Sigmoid colon (tissue), 6 donors: ENCODE measurements at regions not wholly inside any gene's neighbourhood (a gene's known extent, or its start where the extent isn't known, plus 50 kb on each side); places are given as distances from the start of the nearest gene placed in this dataset.

ENCODE experiments used
- DNase-seq: peaks from one replicate; pipeline ENCODE4 v3.0.0-alpha.2; 2019
- H3K27ac ChIP-seq, 4 donors: fragments of 200-600 bp; sonication (generic); one replicate each; pipeline ENCODE4 v1.5.1; 2016 to 2019; ENCODE audit warnings: mild to moderate bottlenecking in 1 of 4
- H3K27me3 ChIP-seq, 3 donors: fragments of 200-600 bp; sonication (generic); one replicate each; pipeline ENCODE4 v1.5.1; 2019; ENCODE audit warnings: mild to moderate bottlenecking in 1 of 3
- H3K36me3 ChIP-seq, 4 donors: fragments of 200-600 bp; sonication (generic); one replicate each; pipeline ENCODE4 v1.5.1; 2016 to 2019
- H3K4me1 ChIP-seq, 4 donors: fragments of 200-600 bp; sonication (generic); one replicate each; pipeline ENCODE4 v1.5.1; 2017 to 2019
- H3K4me3 ChIP-seq, 4 donors: fragments of 200-600 bp; sonication (generic); one replicate each; pipeline ENCODE4 v1.5.1; 2017 to 2019; ENCODE audit warnings: mild to moderate bottlenecking in 2 of 4, moderate library complexity in 1 of 4
- H3K9me3 ChIP-seq, 4 donors: fragments of 200-600 bp in 3 of 4; sonication (generic) in 3 of 4; one replicate each; pipeline versions ENCODE4 v1.5.1 to v1.6.1; 2013 to 2019
- CTCF ChIP-seq, 4 experiments: fragments of 450-650 bp in 3 of 4; fragments of 200-600 bp in 1 of 4; IDR thresholded peaks; one replicate each; pipeline ENCODE4 v1.5.1; 2016 to 2019; ENCODE audit warnings: antibody characterized with exemption in 4 of 4, mild to moderate bottlenecking in 3 of 4, moderate library complexity in 2 of 4
- EP300 ChIP-seq, 4 donors: sonication (generic); formaldehyde crosslinking; IDR thresholded peaks; one replicate each; pipeline ENCODE4 v1.6.1; 2017; ENCODE audit warnings: antibody characterized with exemption in 4 of 4
- POLR2A ChIP-seq, 2 donors: fragments of 450-650 bp; IDR thresholded peaks; one replicate each; pipeline ENCODE4 v1.6.1; 2016; ENCODE audit warnings: antibody characterized with exemption in 2 of 2, mild to moderate bottlenecking in 2 of 2, moderate library complexity in 2 of 2
- POLR2AphosphoS5 ChIP-seq, 4 donors: sonication (generic); formaldehyde crosslinking; IDR thresholded peaks; one replicate each; pipeline ENCODE4 v1.6.1; 2017; ENCODE audit warnings: antibody characterized with exemption in 4 of 4
- WGBS, 2 donors: extraction: QIAGEN DNeasy Blood & Tissue Kit; methylation state at CpG; one replicate each; pipeline ENCODE4 v1.1.7; 2013; 5-methylcytosine and 5-hydroxymethylcytosine counted together
- intact Hi-C: fragments of 100-400 bp; cut with DNase I; formaldehyde crosslinking; loops from one replicate; pipeline ENCODE4 v1.15.1; 2023
- donor health status: healthy with polysubstance abuse.
- donor health status: healthy.

- Histone ChIP-seq H3K27ac (no peak overlapping the region), H3K4me1 (no peaks in the 10 kb centered on the region), H3K27me3 (no peaks in the 10 kb centered on the region), H3K4me3 (no peak overlapping the region), H3K9me3 (no peaks in the 10 kb centered on the region), H3K36me3 (no peaks in the 10 kb centered on the region)
- TF ChIP-seq EP300 (IDR thresholded peaks at IDR 0.05) (no peak), POLR2A (IDR thresholded peaks at IDR 0.05) (no peak), POLR2AphosphoS5 (IDR thresholded peaks at IDR 0.05) (no peak), CTCF (IDR thresholded peaks at IDR 0.05) (no peak)
- DNase-seq = no peak
- intact Hi-C loops = no loop called here
- 76 to 92% methylated on average over 3 of the region's 3 CpGs for WGBS, 2 donors
These were observed 258.9 kb downstream of the TAF11L14 start for GRCh38 chr5:17893026-17893635.

GRCh38 chr5:17895288-17896033, 261.2 kb downstream of the TAF11L14 start:
- Histone ChIP-seq H3K27ac (no peak overlapping the region), H3K4me3 (no peak overlapping the region), H3K9me3 (no peaks in the 10 kb centered on the region), H3K36me3 (no peaks in the 10 kb centered on the region), H3K27me3 (no peaks in the 10 kb centered on the region), H3K4me1 (no peaks in the 10 kb centered on the region)
- WGBS, 2 donors = 62 to 80% methylated on average over 4 of the region's 4 CpGs
- TF ChIP-seq POLR2AphosphoS5 (IDR thresholded peaks at IDR 0.05) (peak in 1 of 4 donors; percentile 37), EP300 (IDR thresholded peaks at IDR 0.05) (no peak)
- intact Hi-C loops = no loop called here
- no peak for DNase-seq

- Histone ChIP-seq H3K27me3 (no peaks in the 10 kb centered on the region), H3K36me3 (no peaks in the 10 kb centered on the region), H3K27ac (no peak overlapping the region), H3K4me1 (no peaks in the 10 kb centered on the region), H3K4me3 (no peak overlapping the region), H3K9me3 (no peaks in the 10 kb centered on the region)
- DNase-seq = no peak
- 44 to 57% methylated on average over 2 of the region's 2 CpGs for WGBS, 2 donors
- intact Hi-C loops = no loop called here
- no peak for TF ChIP-seq EP300 (IDR thresholded peaks at IDR 0.05)
- no peak for TF ChIP-seq CTCF (IDR thresholded peaks at IDR 0.05)
- no peak for TF ChIP-seq POLR2A (IDR thresholded peaks at IDR 0.05)
- peak in 1 of 4 donors; percentile 34 for TF ChIP-seq POLR2AphosphoS5 (IDR thresholded peaks at IDR 0.05)
These were observed 262.3 kb downstream of the TAF11L14 start for GRCh38 chr5:17896605-17897004.

GRCh38 chr5:17897776-17898175, 263.5 kb downstream of the TAF11L14 start:
- H3K36me3 ChIP-seq = no peaks in the 10 kb centered on the region
- intact Hi-C loops = no loop called here
- no peak overlapping the region for H3K4me3 ChIP-seq
- H3K4me1 ChIP-seq = no peaks in the 10 kb centered on the region
- no peak for DNase-seq
- WGBS, 2 donors = 62 to 77% methylated on average over 4 of the region's 4 CpGs
- TF ChIP-seq POLR2A (IDR thresholded peaks at IDR 0.05) = no peak
- no peak for TF ChIP-seq EP300 (IDR thresholded peaks at IDR 0.05)
- no peak for TF ChIP-seq CTCF (IDR thresholded peaks at IDR 0.05)
- TF ChIP-seq POLR2AphosphoS5 (IDR thresholded peaks at IDR 0.05) = no peak
- H3K9me3 ChIP-seq = no peaks in the 10 kb centered on the region
- no peaks in the 10 kb centered on the region for H3K27me3 ChIP-seq
- H3K27ac ChIP-seq = no peak overlapping the region

GRCh38 chr5:17898766-17899165, 264.5 kb downstream of the TAF11L14 start:
- Histone ChIP-seq H3K36me3 (no peaks in the 10 kb centered on the region), H3K9me3 (no peaks in the 10 kb centered on the region), H3K27ac (no peak overlapping the region), H3K4me1 (no peaks in the 10 kb centered on the region), H3K27me3 (no peaks in the 10 kb centered on the region), H3K4me3 (no peak overlapping the region)
- TF ChIP-seq EP300 (IDR thresholded peaks at IDR 0.05) = no peak
- no peak for TF ChIP-seq CTCF (IDR thresholded peaks at IDR 0.05)
- no peak for TF ChIP-seq POLR2AphosphoS5 (IDR thresholded peaks at IDR 0.05)
- no peak for TF ChIP-seq POLR2A (IDR thresholded peaks at IDR 0.05)
- no peak for DNase-seq
- 45 to 47% methylated on average over 2 of the region's 2 CpGs for WGBS, 2 donors
- intact Hi-C loops = no loop called here
